GM19023 (cell line): ENCODE measurements at regions not wholly inside any gene's neighbourhood (a gene's known extent, or its start where the extent isn't known, plus 50 kb on each side); places are given as distances from the start of the nearest gene placed in this dataset.

Experiments used
- ATAC-seq: cut with Tn5 transposase; IDR thresholded peaks from one replicate; pipeline ENCODE4 v1.9.1; 2021; ENCODE audit warnings: mild to moderate bottlenecking, moderate library complexity; ENCODE audit not compliant: unreplicated experiment

DNA sequence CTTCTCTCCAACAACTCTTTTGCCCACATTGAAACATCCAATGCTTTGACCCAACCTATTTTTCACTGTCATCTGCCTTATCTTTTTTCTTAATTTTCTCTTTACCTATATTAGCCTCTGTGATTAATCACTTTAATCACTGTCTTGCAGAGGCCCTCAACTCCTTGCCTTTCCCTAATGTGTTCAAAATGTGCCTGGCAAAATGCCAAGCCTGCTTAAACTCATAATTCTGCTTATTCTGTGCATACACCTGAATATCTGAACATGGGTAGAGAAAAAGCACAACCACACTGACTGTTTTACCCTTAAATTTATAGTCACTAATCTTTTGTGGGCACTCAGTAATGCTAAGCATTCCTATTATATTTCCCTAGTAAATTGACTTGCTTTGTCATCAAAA lies 63.0 kb upstream of the GALNT13 start:
- ATAC-seq: no peak

DNA sequence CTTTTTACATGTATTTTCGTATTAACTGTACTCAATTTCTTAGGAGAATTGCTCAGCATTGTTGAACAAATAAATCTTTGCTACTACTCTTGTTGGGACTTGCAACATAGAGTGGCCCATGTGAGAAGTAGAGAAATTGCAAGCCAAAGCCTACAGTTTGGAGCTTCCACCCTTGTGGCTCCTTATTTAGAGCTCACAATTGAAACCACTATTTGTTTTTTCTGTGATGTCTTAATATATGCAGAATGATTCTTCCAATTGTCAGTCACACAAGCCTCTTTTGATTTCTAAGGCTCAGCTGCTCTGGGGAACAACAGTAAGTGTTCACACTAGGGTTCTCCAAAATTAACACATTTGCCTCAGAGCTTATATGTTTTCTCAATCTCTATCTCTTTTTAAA lies 60.2 kb upstream of the GALNT13 start:
- no peak for ATAC-seq

DNA sequence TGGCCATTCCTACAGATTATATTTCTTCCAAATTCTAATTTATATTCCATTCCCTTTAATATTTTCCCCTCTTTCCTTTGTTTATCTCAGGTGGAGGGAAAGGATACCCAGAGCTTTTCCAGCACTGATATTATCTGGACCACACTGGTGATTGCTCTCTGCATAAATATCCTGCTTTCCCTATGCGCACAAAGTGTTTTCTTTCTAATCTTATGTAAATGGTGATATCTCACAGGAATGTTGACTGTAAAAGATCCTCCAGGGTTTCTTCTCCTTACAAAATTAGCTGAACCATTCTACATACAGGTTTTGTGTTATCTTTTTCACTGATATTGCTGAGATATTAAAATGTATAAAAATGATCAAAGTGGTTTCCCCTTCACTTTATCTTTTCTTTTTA lies 59.1 kb upstream of the GALNT13 start:
- no peak for ATAC-seq

DNA sequence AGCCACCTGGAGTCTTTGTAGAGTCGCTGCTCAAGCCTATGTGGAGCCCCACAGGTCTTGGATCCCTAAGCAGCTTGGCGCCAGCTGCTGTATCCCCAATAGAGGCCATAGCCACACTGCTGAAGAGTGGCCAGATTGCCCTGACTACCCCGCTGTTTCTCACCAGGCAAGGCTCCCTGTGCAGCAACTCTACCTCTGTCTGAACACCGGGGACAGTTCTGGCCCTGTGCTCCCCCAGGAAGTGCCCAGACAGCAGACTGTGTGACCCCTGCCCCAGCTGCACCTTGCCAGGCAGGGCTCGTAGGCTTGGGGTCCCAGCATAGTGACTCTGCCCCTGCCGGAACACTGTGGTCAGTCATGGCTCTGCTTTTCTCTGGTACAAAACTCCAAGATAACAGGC lies 53.5 kb upstream of the GALNT13 start:
- no peak for ATAC-seq

DNA sequence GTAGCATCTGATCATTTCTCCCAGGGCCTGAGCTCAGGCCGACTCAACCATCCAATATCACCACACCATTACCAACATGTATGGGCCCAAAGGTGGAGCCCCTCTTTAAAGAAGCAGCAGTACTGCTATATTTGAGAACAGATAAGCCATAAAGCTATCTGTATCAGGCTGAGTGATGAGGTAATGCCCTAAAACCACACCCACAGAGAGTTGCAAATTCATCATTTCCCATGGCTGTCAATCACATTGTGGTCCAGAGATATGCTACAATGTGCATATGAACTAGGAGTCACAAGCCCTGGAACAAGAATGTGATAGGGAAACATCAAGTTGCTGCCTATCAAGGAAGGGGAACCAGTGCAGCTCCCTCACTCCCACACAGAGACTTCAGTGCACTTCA lies 52.6 kb upstream of the GALNT13 start:
- no peak for ATAC-seq

DNA sequence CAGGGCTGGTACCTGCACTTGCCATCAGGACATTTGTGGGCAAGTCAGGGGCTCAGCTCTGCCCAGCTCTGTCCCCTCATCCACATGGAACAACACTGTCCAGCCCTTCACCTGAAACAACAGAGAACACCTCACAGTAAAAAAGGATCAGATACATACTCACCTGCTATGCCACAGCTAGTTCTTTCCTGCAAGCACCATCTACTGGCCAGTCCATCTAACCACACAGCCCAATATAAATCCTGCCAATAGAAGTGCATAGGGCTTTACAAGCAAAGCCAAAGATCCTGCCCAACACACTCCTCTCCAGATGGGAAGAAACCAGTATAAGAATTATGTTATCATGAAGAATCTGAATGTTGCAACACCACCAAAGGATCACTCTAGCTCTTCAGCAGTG lies 52.2 kb upstream of the GALNT13 start:
- no peak for ATAC-seq
